ENCODE measurements at regions not wholly inside any gene's neighbourhood (a gene's known extent, or its start where the extent isn't known, plus 50 kb on each side); places are given as distances from the start of the nearest gene placed in this dataset.

DNA sequence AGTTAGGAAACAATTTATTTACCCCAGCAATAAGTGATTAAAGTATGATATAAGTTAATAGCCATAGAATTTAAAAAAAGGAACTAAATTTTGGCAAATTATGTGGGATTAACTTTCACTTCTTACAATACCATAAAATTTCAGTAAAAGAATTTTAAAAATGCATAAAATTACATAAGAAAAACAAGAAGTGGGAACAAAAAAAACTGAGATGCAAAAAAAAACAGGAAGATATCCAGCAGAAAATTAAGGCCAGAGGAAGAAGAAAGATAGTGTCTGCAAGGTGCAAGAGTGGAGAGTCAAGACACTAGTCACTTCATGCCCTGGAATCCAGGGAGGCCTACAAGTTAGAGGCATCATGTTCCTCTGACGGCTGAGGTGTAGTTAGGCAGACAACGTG, 184.2 kb downstream of the GASK1B start:
- FAIRE-seq (no peak), DNase-seq (ENCODE audit: insufficient read length, low spot score) (no peak)

GRCh38 chr4:157984285-157984911, 188.4 kb downstream of the GASK1B start:
- TF ChIP-seq POLR2A (IDR thresholded peaks at IDR 0.05; ENCODE audit: low read depth, low read length) (no peak), POLR2AphosphoS5 (IDR thresholded peaks at IDR 0.05; ENCODE audit: low read depth, low read length) (no peak), TAF1 (IDR thresholded peaks at IDR 0.05; ENCODE audit: low read depth, low read length) (no peak), SPI1 (IDR thresholded peaks at IDR 0.05; ENCODE audit: low read depth, low read length) (no peak), PAX5 (IDR thresholded peaks at IDR 0.05; ENCODE audit: insufficient read depth, low read length, severe bottlenecking) (no peak), POU2F2 (IDR thresholded peaks at IDR 0.05; ENCODE audit: low read depth, low read length) (no peak)
- FAIRE-seq (no peak), DNase-seq (ENCODE audit: insufficient read length, low spot score) (no peak)

More for the DNA sequence above, 184.2 kb downstream of the GASK1B start:
- no peak for TF ChIP-seq POLR2AphosphoS5 (IDR thresholded peaks at IDR 0.05; ENCODE audit: low read depth, low read length)
- TF ChIP-seq POU2F2 (IDR thresholded peaks at IDR 0.05; ENCODE audit: low read depth, low read length), result no peak
- no peak for TF ChIP-seq POLR2A (IDR thresholded peaks at IDR 0.05; ENCODE audit: low read depth, low read length)
- no peak for TF ChIP-seq SPI1 (IDR thresholded peaks at IDR 0.05; ENCODE audit: low read depth, low read length)
- no peak for TF ChIP-seq TAF1 (IDR thresholded peaks at IDR 0.05; ENCODE audit: low read depth, low read length)
- TF ChIP-seq PAX5 (IDR thresholded peaks at IDR 0.05; ENCODE audit: insufficient read depth, low read length, severe bottlenecking), result no peak

DNA sequence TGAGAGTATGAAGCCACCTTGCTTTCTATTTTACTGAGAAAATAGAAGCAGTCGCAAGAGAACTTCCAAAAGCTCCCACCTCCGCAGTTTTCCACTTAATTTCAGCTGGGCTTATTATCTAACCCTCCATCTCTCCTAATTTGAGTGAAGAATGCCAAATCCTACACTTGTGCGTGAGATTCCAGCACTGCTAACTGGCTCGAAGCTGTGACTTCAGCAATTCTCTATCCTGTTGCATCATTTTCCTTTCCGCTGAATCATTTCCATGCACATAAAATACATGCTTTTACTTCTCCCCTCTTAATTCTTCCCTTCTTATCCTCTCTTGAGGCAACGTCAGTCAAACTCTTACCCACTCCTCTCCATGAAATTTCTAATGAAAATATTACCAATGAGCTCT, 189.5 kb downstream of the GASK1B start:
- no peak for FAIRE-seq
- TF ChIP-seq POLR2AphosphoS5 (IDR thresholded peaks at IDR 0.05; ENCODE audit: low read depth, low read length) (no peak), SPI1 (IDR thresholded peaks at IDR 0.05; ENCODE audit: low read depth, low read length) (no peak), POLR2A (IDR thresholded peaks at IDR 0.05; ENCODE audit: low read depth, low read length) (no peak), TAF1 (IDR thresholded peaks at IDR 0.05; ENCODE audit: low read depth, low read length) (no peak), PAX5 (IDR thresholded peaks at IDR 0.05; ENCODE audit: insufficient read depth, low read length, severe bottlenecking) (no peak), POU2F2 (IDR thresholded peaks at IDR 0.05; ENCODE audit: low read depth, low read length) (no peak)
- no peak for DNase-seq (ENCODE audit: insufficient read length, low spot score)

DNA sequence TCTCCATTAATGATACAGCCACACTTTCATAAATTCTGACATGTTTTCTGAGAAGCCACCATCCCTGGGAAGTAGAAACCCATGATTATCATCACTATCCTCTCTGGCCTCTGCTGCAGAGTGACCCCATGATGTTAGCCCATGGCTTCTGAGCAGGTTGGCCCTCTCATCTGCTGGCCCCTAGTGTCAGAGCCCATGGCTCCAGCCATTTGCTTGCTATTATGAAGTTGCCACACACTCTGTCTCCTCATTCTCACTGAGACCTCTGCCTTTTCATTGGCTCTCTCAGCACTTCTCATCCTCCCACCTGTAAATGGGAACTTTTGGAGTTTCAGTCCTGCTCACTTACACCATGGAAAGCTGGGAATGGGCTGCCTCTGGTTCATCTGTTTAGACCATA, 192.7 kb downstream of the GASK1B start:
- DNase-seq (ENCODE audit: insufficient read length, low spot score) (no peak), FAIRE-seq (no peak)
- TF ChIP-seq SPI1 (IDR thresholded peaks at IDR 0.05; ENCODE audit: low read depth, low read length) (no peak), TAF1 (IDR thresholded peaks at IDR 0.05; ENCODE audit: low read depth, low read length) (no peak), PAX5 (IDR thresholded peaks at IDR 0.05; ENCODE audit: insufficient read depth, low read length, severe bottlenecking) (no peak)

GRCh38 chr4:157978680-157979361, 194.0 kb downstream of the GASK1B start:
- no peak for TF ChIP-seq SPI1 (IDR thresholded peaks at IDR 0.05; ENCODE audit: low read depth, low read length)
- FAIRE-seq, result peak; percentile 77
- peak; percentile 9 for DNase-seq (ENCODE audit: insufficient read length, low spot score)

DNA sequence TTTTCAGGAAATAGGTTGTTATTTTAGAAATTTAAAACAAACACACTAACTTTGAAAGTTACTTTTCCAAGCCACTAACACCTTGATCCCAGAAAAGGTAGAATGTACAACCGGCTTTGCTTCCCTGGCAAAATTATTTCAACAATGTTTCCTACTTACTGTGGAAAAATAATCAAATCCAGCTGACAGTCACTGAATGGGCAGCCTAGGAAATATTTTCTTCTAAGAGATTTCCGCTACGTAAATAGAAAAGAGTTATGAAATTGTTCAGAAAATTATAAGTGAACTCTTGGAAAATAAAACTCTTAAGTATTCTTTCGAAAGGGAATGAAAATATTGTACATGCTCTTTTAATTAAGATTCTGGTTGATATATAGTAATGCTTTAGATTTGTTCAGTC, 195.7 kb downstream of the GASK1B start:
- DNase-seq (ENCODE audit: insufficient read length, low spot score) (no peak), FAIRE-seq (no peak)
- TF ChIP-seq PAX5 (IDR thresholded peaks at IDR 0.05; ENCODE audit: insufficient read depth, low read length, severe bottlenecking), result no peak
- no peak for TF ChIP-seq TAF1 (IDR thresholded peaks at IDR 0.05; ENCODE audit: low read depth, low read length)
- TF ChIP-seq POU2F2 (IDR thresholded peaks at IDR 0.05; ENCODE audit: low read depth, low read length), result no peak
- no peak for TF ChIP-seq POLR2AphosphoS5 (IDR thresholded peaks at IDR 0.05; ENCODE audit: low read depth, low read length)

GRCh38 chr4:157973297-157973696, 199.5 kb downstream of the GASK1B start:
- no peak for FAIRE-seq
- DNase-seq (ENCODE audit: insufficient read length, low spot score), result no peak
- TF ChIP-seq TAF1 (IDR thresholded peaks at IDR 0.05; ENCODE audit: low read depth, low read length), result no peak
- no peak for TF ChIP-seq SPI1 (IDR thresholded peaks at IDR 0.05; ENCODE audit: low read depth, low read length)
- no peak for TF ChIP-seq POLR2AphosphoS5 (IDR thresholded peaks at IDR 0.05; ENCODE audit: low read depth, low read length)
- no peak for TF ChIP-seq PAX5 (IDR thresholded peaks at IDR 0.05; ENCODE audit: insufficient read depth, low read length, severe bottlenecking)
- TF ChIP-seq POU2F2 (IDR thresholded peaks at IDR 0.05; ENCODE audit: low read depth, low read length), result no peak
- no peak for TF ChIP-seq POLR2A (IDR thresholded peaks at IDR 0.05; ENCODE audit: low read depth, low read length)

- TF ChIP-seq PAX5 (IDR thresholded peaks at IDR 0.05; ENCODE audit: insufficient read depth, low read length, severe bottlenecking) (no peak), SPI1 (IDR thresholded peaks at IDR 0.05; ENCODE audit: low read depth, low read length) (no peak)
- DNase-seq (ENCODE audit: insufficient read length, low spot score) (no peak), FAIRE-seq (no peak)
Observed at GRCh38 chr4:157964463-157964862, 208.4 kb downstream of the GASK1B start.

GRCh38 chr4:157961229-157961990, 211.4 kb downstream of the GASK1B start:
- FAIRE-seq (no peak), DNase-seq (ENCODE audit: insufficient read length, low spot score) (no peak)
- TF ChIP-seq POU2F2 (IDR thresholded peaks at IDR 0.05; ENCODE audit: low read depth, low read length) (no peak), SPI1 (IDR thresholded peaks at IDR 0.05; ENCODE audit: low read depth, low read length) (no peak), POLR2A (IDR thresholded peaks at IDR 0.05; ENCODE audit: low read depth, low read length) (no peak), POLR2AphosphoS5 (IDR thresholded peaks at IDR 0.05; ENCODE audit: low read depth, low read length) (no peak), PAX5 (IDR thresholded peaks at IDR 0.05; ENCODE audit: insufficient read depth, low read length, severe bottlenecking) (no peak), TAF1 (IDR thresholded peaks at IDR 0.05; ENCODE audit: low read depth, low read length) (no peak)

DNA sequence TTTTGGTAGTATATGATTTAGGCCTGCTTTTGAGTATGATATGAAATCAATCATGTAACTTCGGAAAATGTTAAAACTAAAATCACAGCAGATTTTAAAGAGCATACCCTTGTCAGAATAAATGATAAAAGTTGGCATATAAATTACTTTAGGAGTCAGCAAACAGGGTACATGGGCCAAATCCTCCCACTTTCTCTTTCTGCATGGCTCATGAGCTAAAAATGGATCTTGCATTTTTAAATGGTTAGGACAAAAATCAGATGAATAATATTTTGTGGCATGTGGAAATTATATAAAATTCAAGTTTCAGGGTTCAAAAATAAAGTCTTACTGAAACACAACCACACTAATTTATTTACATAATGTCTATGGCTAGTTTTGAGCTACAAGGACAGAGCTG, 214.9 kb downstream of the GASK1B start:
- TF ChIP-seq POLR2A (IDR thresholded peaks at IDR 0.05; ENCODE audit: low read depth, low read length) (no peak), POU2F2 (IDR thresholded peaks at IDR 0.05; ENCODE audit: low read depth, low read length) (no peak), TAF1 (IDR thresholded peaks at IDR 0.05; ENCODE audit: low read depth, low read length) (no peak), POLR2AphosphoS5 (IDR thresholded peaks at IDR 0.05; ENCODE audit: low read depth, low read length) (no peak), PAX5 (IDR thresholded peaks at IDR 0.05; ENCODE audit: insufficient read depth, low read length, severe bottlenecking) (no peak), SPI1 (IDR thresholded peaks at IDR 0.05; ENCODE audit: low read depth, low read length) (no peak)
- no peak for FAIRE-seq
- DNase-seq (ENCODE audit: insufficient read length, low spot score), result no peak
